ENCODE measurements at regions not wholly inside any gene's neighbourhood (a gene's known extent, or its start where the extent isn't known, plus 50 kb on each side); places are given as distances from the start of the nearest gene placed in this dataset.
A peak's percentile ranks its signal among the peaks of the same experiment; 100 is the strongest.

- peak; percentile 89 for ATAC-seq
- Histone ChIP-seq H3K4me1 (peaks cover 24 to 90% (median 42%) of the 10 kb centered on the region in 3 donors), H3K4me3 (no peak overlapping the region), H3K27ac (peak overlapping the region; percentile 85 to 98 (median 86)), H3K27me3 (no peaks in the 10 kb centered on the region), H3K9me3 (no peaks in the 10 kb centered on the region), H3K36me3 (no peaks in the 10 kb centered on the region)
- 0 to 11% methylated on average over 3 of the region's 3 CpGs for WGBS, 2 donors (ENCODE audit: low coverage in 1 of 2)
- TF ChIP-seq POLR2AphosphoS5 (IDR thresholded peaks at IDR 0.05), result peak; percentile 93
- TF ChIP-seq POLR2A (IDR thresholded peaks at IDR 0.05), result no peak
- peak; percentile 88 for TF ChIP-seq EP300 (IDR thresholded peaks at IDR 0.05)
- TF ChIP-seq, protein P1, sequence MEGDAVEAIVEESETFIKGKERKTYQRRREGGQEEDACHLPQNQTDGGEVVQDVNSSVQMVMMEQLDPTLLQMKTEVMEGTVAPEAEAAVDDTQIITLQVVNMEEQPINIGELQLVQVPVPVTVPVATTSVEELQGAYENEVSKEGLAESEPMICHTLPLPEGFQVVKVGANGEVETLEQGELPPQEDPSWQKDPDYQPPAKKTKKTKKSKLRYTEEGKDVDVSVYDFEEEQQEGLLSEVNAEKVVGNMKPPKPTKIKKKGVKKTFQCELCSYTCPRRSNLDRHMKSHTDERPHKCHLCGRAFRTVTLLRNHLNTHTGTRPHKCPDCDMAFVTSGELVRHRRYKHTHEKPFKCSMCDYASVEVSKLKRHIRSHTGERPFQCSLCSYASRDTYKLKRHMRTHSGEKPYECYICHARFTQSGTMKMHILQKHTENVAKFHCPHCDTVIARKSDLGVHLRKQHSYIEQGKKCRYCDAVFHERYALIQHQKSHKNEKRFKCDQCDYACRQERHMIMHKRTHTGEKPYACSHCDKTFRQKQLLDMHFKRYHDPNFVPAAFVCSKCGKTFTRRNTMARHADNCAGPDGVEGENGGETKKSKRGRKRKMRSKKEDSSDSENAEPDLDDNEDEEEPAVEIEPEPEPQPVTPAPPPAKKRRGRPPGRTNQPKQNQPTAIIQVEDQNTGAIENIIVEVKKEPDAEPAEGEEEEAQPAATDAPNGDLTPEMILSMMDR (IDR thresholded peaks at IDR 0.05), result no peak
Observed at GRCh38 chr12:92030618-92031017, 115.0 kb downstream of the BTG1 start.

DNA sequence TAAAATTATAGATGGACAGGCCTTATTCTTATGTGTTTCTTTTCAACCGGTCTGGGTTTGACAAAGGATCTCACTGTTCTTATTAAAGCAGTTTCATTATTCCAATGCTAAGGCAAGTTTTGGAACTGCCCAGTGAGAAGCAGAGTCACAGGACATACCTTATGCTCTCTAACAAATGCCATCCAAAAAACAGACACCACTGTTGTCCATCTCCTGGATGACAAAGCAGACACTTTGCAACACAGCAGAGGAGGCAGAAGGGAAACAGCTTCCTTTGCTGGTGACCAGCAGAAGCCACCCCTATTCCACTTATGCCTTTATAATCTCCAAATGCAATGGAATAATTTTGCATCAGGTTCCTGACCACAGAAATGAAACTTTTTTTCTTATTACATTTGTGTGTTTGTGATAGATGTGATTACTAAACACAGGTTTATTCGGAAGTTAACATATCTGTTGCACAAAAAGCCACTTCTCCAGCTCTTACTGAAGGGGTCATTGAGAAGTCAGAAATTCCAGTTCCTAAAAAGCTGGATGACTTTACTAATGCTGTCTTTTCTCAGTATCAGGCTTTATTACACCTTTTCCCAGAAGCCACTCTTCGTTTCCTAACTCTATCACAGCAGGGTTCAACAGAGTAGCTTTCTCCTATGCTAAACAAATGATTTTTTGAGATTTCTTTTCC is 115.6 kb downstream of the BTG1 start:
- no peaks in the 10 kb centered on the region for H3K9me3 ChIP-seq
- ATAC-seq, result peak; percentile 17
- no peaks in the 10 kb centered on the region for H3K36me3 ChIP-seq
- 21 to 33% methylated on average over 3 of the region's 3 CpGs for WGBS, 2 donors (ENCODE audit: low coverage in 1 of 2)
- H3K4me3 ChIP-seq, result no peak overlapping the region
- TF ChIP-seq, protein P1 (IDR thresholded peaks at IDR 0.05), result no peak
- peaks cover 20 to 84% (median 42%) of the 10 kb centered on the region in 3 donors for H3K4me1 ChIP-seq
- no peaks in the 10 kb centered on the region for H3K27me3 ChIP-seq
- peak overlapping the region; percentile 85 to 98 (median 86) for H3K27ac ChIP-seq

DNA sequence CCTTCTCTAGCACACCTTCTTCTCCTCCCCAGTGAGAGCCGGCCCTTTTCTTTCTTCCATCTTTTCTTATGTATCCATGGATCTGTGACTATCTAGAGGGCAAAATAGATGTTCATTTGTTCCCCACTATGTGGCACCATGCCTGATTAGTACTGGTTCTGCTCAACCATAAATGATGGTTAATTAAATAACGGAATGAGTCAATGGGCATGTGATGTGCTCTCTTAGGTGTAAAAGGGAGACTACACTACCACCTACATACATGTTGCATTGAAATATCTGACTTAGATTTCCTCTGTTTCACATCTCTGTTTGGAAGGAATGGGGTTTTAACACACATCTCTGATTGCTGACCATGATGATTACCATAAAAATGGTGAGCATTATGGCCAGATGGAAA is 116.5 kb downstream of the BTG1 start:
- H3K36me3 ChIP-seq, result no peaks in the 10 kb centered on the region
- TF ChIP-seq, protein P1 (IDR thresholded peaks at IDR 0.05), result no peak
- TF ChIP-seq POLR2A (IDR thresholded peaks at IDR 0.05), result no peak
- no peak for TF ChIP-seq POLR2AphosphoS5 (IDR thresholded peaks at IDR 0.05)
- no peak for TF ChIP-seq EP300 (IDR thresholded peaks at IDR 0.05)
- 79 to 100% methylated on average over 2 of the region's 2 CpGs for WGBS, 2 donors (ENCODE audit: low coverage in 1 of 2)
- H3K4me1 ChIP-seq, result peaks cover 15 to 75% (median 36%) of the 10 kb centered on the region in 3 donors
- no peak for ATAC-seq
- no peaks in the 10 kb centered on the region for H3K9me3 ChIP-seq
- H3K4me3 ChIP-seq, result no peak overlapping the region
- H3K27ac ChIP-seq, result peak overlapping the region; percentile 85 to 98 (median 86)
- H3K27me3 ChIP-seq, result no peaks in the 10 kb centered on the region

DNA sequence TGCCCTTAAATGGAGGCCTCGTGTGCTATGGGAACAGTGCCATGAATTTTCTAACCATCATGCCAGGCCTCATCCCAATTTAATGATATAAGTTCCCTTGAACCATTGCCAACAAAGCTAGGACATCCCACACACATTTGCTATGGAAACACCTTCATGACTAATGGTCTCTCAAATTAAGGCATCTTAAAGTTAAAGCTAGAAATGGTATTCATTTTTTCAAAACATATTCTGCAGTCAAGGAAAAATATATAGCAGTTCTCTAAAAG is 117.3 kb downstream of the BTG1 start:
- WGBS, 2 donors (ENCODE audit: low coverage in 1 of 2), result 30 to 38% methylated on average over 1 of the region's 1 CpG
- H3K27ac ChIP-seq, result peak overlapping the region; percentile 85 to 98 (median 86)
- H3K4me1 ChIP-seq, result peaks cover 15 to 68% (median 35%) of the 10 kb centered on the region in 3 donors
- H3K9me3 ChIP-seq, result no peaks in the 10 kb centered on the region
- H3K27me3 ChIP-seq, result no peaks in the 10 kb centered on the region
- no peak for ATAC-seq
- TF ChIP-seq EP300 (IDR thresholded peaks at IDR 0.05) (no peak), POLR2A (IDR thresholded peaks at IDR 0.05) (no peak), POLR2AphosphoS5 (IDR thresholded peaks at IDR 0.05) (peak; percentile 45)
- TF ChIP-seq, protein P1 (IDR thresholded peaks at IDR 0.05), result no peak
- H3K36me3 ChIP-seq, result no peaks in the 10 kb centered on the region
- no peak overlapping the region for H3K4me3 ChIP-seq

- TF ChIP-seq, protein P1 (IDR thresholded peaks at IDR 0.05), result no peak
- TF ChIP-seq EP300 (IDR thresholded peaks at IDR 0.05), result no peak
- TF ChIP-seq POLR2AphosphoS5 (IDR thresholded peaks at IDR 0.05), result no peak
- TF ChIP-seq POLR2A (IDR thresholded peaks at IDR 0.05), result no peak
- no peaks in the 10 kb centered on the region for H3K27me3 ChIP-seq
- peaks cover 15 to 63% (median 33%) of the 10 kb centered on the region in 3 donors for H3K4me1 ChIP-seq
- no peaks in the 10 kb centered on the region for H3K9me3 ChIP-seq
- no peaks in the 10 kb centered on the region for H3K36me3 ChIP-seq
- peak overlapping the region; percentile 85 to 98 (median 86) for H3K27ac ChIP-seq
- ATAC-seq, result no peak
- 42 to 48% methylated on average over 4 of the region's 4 CpGs for WGBS, 2 donors (ENCODE audit: low coverage in 1 of 2)
- no peak overlapping the region for H3K4me3 ChIP-seq
Observed at GRCh38 chr12:92027701-92028440, 117.8 kb downstream of the BTG1 start.
